GM19463 (cell line): ENCODE measurements at regions not wholly inside any gene's neighbourhood (a gene's known extent, or its start where the extent isn't known, plus 50 kb on each side); places are given as distances from the start of the nearest gene placed in this dataset.
"Not testable (repeated sequence)": the region's sequence is repeated elsewhere in the genome, so short reads cannot be mapped to it uniquely, and the experiment has no call there.

Source experiments
- ATAC-seq: cut with Tn5 transposase; IDR thresholded peaks from one replicate; pipeline ENCODE4 v1.9.1; 2021; ENCODE audit warnings: mild to moderate bottlenecking, moderate library complexity; ENCODE audit not compliant: unreplicated experiment

- ATAC-seq: no peak
Observed at GRCh38 chr11:41519696-41520095, 60.2 kb upstream of the LRRC4C start.

- no peak for ATAC-seq
Observed at GRCh38 chr11:41522391-41522790, 62.9 kb upstream of the LRRC4C start.

GRCh38 chr11:41522899-41523672 is 63.6 kb upstream of the LRRC4C start:
- ATAC-seq: no peak

- ATAC-seq: no peak
Observed at GRCh38 chr11:41527530-41527929, 68.1 kb upstream of the LRRC4C start.

GRCh38 chr11:41532413-41532812 is 73.0 kb upstream of the LRRC4C start:
- ATAC-seq: no peak

- ATAC-seq: no peak
Observed at GRCh38 chr11:41533761-41534160, 74.3 kb upstream of the LRRC4C start.

- ATAC-seq: no peak
Observed at GRCh38 chr11:41534391-41534790, 74.9 kb upstream of the LRRC4C start.

- no peak for ATAC-seq
Observed at GRCh38 chr11:41534861-41535260, 75.4 kb upstream of the LRRC4C start.

- ATAC-seq: no peak
Observed at GRCh38 chr11:41536021-41536568, 76.6 kb upstream of the LRRC4C start.

- ATAC-seq: not testable (repeated sequence)
Observed at GRCh38 chr11:41544902-41545301, 85.5 kb upstream of the LRRC4C start.

- ATAC-seq: no peak
Observed at GRCh38 chr11:41578421-41579051, 119.1 kb upstream of the LRRC4C start.

GRCh38 chr11:41579546-41579945 is 120.1 kb upstream of the LRRC4C start:
- ATAC-seq: no peak

- ATAC-seq: no peak
Observed at GRCh38 chr11:41609511-41609910, 150.1 kb upstream of the LRRC4C start.

- no peak for ATAC-seq
Observed at GRCh38 chr11:41612415-41612814, 153.0 kb upstream of the LRRC4C start.

GRCh38 chr11:41613326-41613725 is 153.9 kb upstream of the LRRC4C start:
- ATAC-seq: no peak

GRCh38 chr11:41622707-41623359 is 163.4 kb upstream of the LRRC4C start:
- no peak for ATAC-seq

GRCh38 chr11:41659985-41660384 is 200.5 kb upstream of the LRRC4C start:
- ATAC-seq: no peak

GRCh38 chr11:41660585-41660984 is 201.1 kb upstream of the LRRC4C start:
- ATAC-seq: no peak

- no peak for ATAC-seq
Observed at GRCh38 chr11:41665441-41666360, 206.2 kb upstream of the LRRC4C start.

GRCh38 chr11:41666951-41667653 is 207.7 kb upstream of the LRRC4C start:
- ATAC-seq: no peak
